CD4-positive, alpha-beta T cell treated with Interleukin-17A for 4 hours (primary cell): ENCODE measurements at regions not wholly inside any gene's neighbourhood (a gene's known extent, or its start where the extent isn't known, plus 50 kb on each side); places are given as distances from the start of the nearest gene placed in this dataset.

ENCODE experiments used
- DNase-seq: peaks from one replicate; pipeline ENCODE4 v3.0.0-alpha.2; 2020; ENCODE audit warnings: mixed read lengths

DNA sequence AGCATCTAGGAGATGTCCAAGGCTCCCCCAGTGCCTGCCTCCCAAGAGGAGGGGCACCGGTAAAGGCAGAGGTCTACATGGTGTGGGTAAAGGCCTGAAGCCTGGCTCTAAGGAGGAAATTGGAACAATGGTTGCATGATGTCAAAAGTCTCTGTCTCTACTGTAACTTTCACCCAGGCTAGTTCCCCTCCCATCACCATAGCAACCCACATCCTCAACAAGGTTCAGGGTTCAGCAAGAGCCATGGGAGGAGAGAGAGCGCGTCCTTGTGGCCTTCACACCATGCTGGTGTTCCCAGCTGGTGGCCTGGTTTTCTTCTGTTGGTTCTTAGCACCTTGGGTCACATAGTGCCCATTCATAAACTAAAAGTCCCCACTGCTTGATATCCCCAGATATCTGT is 196.7 kb upstream of the CDH5 start:
- DNase-seq, result no peak

GRCh38 chr16:66168777-66169176 is 197.7 kb upstream of the CDH5 start:
- DNase-seq, result no peak

GRCh38 chr16:66167564-66168291 is 198.8 kb upstream of the CDH5 start:
- no peak for DNase-seq

DNA sequence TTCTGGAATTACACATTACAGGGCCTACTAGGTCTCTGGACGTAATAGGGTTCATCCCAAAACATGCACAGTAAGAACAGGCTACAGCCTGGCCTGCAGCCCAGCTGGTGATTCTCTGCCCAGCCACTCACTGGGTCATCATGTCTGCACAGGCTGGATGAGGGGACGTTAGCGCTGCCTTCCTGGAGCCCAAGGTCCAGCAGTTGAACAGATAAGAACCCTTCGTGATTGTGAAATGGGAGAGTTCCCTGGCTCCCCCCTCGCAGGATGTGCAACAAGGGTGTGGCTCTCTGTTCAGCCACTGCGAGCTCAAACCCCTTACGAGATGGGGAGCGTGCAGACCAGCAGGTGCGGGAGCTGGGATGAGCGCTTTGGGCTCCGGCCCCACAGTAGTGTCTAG is 200.0 kb upstream of the CDH5 start:
- DNase-seq, result no peak

- DNase-seq, result no peak
These were observed 200.6 kb upstream of the CDH5 start for GRCh38 chr16:66165879-66166278.

DNA sequence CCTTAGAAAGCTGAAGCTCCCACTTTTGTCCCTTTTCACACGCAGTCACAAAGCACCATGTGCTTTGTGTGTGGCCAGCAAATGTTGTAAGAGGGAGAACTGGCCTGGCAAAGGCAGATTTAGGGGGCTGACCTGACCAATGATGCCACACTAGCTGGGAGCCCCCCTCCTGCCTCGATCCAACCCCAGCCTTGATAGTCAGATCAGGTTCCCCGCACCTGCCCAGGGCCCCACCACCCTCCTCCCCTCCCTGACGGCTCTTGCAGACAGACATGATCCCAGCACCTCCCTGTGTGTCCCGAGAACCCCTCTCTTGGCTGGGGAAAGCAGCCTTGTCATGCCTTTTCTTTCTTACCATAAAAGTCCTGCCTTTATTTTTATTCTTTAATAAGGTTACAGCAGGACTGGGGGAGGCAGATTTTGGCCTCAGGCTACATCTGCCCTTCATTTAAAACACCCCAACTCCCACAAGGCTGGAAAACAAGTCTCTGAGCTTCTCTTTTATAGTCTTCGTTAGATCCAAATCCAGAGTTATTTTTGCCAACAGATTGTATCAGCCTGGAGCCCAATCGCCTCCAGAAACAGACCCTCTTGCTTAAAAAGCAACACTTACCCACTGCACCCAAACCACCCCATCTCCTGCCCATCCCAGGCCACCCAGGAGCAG is 201.8 kb upstream of the CDH5 start:
- DNase-seq, result no peak

DNA sequence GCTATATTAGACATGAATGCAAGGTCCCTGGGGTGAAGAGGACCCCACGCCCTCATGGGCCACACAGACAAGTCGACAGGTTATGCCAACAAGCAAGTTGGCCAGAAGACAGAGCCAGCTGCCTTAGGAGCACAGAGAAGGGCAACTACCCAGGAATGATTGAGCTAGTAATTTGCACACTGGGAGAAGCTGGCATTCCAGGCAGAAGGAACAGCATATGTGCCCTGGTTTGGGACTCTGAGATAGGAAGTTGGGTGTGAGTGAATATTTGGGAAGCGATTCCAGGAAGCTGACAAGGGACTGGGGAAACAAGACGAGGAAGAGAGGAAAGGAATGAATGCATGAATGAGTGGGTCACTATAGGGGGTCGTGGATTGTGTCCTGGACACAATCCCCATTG is 203.7 kb upstream of the CDH5 start:
- no peak for DNase-seq

- no peak for DNase-seq
These were observed 204.5 kb upstream of the CDH5 start for GRCh38 chr16:66161942-66162341.

GRCh38 chr16:66161269-66161668 is 205.2 kb upstream of the CDH5 start:
- no peak for DNase-seq

DNA sequence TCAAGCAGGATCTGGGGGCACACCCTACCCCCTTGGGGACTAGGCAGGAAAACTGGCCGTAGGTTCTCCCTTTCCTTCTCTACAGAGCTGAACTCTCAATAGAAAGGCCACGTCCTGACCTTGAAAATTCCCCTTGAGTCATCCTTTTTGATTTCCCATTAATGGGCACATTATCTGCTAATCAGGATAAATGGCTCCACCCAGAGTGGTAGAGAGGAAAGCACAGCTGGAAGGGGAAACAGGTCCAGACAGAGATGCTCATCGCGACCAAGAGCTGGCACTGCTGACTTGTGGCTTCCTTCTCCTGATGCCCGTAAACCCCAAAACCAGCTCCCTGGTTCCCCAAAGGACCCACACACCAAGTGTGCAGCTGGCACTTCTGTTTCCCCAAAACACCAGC is 206.5 kb upstream of the CDH5 start:
- no peak for DNase-seq

DNA sequence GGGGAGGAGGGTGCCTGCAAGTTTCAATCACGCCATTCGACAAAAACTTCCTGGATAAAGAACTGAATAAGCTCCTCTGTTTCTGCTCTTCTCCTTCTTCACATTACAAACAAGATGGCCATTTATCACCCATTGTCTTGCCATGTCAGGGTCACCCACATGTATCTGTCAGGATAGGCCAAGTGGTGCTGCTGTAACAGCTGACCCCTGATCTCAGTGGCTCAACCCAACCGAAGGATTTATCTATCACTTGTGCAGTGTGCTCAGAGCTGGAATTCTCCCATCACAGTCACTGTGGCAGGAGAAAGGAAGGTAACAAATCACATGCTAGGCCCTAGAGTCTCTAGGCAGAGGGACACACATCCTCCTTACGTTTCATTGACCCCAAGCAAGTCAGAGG is 210.0 kb upstream of the CDH5 start:
- no peak for DNase-seq

- DNase-seq, result no peak
These were observed 210.6 kb upstream of the CDH5 start for GRCh38 chr16:66155933-66156332.

GRCh38 chr16:66154801-66155200 is 211.7 kb upstream of the CDH5 start:
- no peak for DNase-seq

- no peak for DNase-seq
These were observed 213.6 kb upstream of the CDH5 start for GRCh38 chr16:66152823-66153393.

GRCh38 chr16:66152181-66152580 is 214.3 kb upstream of the CDH5 start:
- no peak for DNase-seq

DNA sequence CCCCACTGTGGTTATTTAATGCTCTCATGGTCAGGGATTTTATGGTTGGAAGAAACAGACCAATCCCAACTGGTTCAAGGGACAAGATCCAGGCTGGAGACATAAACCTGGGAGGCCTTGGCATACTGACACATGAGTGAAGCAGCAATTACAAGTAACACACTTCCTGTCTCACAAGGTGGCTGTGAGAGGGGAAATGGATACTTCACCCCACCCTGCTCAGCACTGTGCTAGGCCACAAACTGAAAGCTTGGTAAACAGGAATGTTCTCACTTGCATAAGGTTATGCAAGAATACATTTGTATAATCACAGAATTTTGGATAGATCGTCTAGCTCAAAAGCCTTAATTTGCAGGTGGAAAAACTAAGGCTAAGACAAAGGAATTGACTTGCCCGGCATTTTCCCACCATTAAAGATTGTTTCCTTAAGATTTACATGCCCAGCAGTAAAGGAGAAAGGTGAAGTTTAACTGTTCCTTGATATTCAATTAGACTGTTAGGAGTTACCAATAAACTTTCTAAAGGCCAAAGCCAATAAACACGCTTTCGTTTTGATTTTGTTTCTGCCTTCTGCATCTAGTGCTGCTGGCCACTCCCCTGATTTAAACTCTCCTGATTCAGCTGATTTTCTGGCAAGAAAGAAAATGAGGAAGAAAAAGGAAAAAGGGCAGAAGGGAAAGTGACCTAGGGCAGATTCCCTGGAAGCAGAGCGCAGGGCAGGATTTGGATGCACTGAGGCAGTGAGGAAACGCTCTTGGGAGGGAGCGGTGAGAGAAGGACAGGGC is 215.6 kb upstream of the CDH5 start:
- DNase-seq, result no peak

GRCh38 chr16:66147291-66147690 is 219.2 kb upstream of the CDH5 start:
- DNase-seq, result no peak

DNA sequence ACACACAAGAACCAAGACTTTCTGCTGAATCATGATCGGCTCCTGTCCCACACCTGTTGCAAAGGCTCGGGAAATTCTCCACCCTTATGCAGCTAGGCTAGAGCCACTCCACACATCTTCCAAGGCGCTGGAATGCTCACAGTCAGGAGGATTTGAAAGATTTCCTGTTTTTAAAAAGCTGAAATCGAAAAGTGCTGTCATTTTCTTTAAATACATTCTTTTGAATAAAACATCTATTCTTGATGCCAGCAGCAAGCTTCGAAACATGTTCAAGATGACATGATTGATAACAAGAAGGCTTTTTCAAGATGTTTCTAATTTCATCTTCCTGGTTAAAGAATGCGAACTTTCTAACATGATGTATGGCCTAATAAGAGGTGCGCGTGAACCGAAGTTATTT is 219.7 kb upstream of the CDH5 start:
- DNase-seq, result no peak

DNA sequence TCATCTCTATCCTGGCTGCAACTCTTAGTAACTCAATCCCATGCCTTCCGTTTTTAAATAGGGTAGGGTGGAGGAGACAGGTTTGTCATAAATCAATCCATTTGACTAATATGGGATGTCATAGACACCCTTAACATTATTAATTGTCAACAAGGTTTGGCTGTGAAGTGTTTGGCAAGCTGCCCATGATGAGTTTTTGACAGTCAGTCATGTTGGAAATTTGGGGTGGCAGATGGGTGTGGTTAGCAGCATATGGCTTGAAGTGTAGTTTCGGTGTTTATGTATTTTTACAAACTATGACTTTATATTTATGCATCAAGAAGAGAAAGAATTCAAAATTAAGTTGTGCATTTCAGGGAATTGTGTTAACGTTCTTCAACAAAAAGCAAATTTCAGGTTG is 221.8 kb upstream of the CDH5 start:
- no peak for DNase-seq

- DNase-seq, result no peak
These were observed 223.1 kb upstream of the CDH5 start for GRCh38 chr16:66143415-66143814.

DNA sequence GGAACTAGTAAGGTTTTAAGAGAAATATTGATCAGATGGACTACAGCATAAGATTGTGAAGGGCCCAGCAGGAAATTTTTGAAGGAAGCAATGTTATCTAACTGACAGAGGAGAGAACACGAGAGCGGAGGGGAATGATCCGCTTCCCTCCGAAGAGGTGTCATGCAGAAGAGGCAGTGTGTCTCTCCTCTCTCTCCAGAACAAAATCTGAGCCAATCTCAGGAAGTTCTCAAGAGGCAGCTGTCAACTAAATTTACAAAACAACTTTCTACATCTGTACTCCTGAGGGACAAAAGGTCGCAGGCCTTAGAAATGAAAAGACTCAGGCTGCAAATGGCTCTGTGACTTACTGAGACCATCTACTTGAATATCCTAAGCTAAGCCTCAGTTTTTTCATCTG is 224.6 kb upstream of the CDH5 start:
- no peak for DNase-seq

DNA sequence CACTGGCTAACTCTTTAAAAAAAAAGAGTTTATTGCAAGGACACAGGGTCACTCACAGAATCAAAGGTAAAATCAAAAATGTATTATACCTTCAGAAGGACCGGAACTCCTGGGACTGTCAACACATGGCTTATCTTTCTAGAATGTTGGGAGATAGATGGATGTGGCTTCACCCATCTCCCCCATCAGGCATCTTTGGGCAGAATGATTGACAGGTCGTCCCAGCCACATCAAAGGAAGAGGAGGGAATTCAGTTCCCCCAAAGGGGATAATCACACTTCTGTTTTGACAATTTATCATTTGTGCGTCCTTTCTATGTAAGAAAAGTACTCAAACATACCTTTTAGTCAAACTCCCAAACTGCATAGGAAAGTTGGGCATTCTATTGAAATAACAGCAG is 228.6 kb upstream of the CDH5 start:
- DNase-seq, result no peak

GRCh38 chr16:66136841-66137240 is 229.7 kb upstream of the CDH5 start:
- DNase-seq, result no peak

DNA sequence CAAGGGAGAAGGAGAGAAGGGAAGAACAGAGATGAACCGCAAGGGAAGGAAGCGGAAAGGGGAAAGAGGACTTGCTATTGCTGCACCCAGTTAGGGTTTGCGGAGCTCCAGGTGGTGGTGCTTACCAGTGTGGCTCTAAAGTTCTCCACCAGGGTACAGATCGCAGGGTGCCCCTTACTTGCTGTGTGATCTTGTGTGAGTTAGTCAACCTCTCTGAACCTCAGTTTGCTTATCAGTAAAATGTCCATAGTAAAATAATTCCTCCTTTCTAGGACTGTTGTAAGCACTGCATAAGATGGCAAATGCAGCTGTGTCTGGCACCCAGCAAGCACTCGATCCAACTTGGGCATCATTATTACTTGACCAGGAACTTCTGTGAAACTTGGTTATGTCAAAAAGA is 230.7 kb upstream of the CDH5 start:
- no peak for DNase-seq
